ENCODE measurements at regions not wholly inside any gene's neighbourhood (a gene's known extent, or its start where the extent isn't known, plus 50 kb on each side); places are given as distances from the start of the nearest gene placed in this dataset.

GRCh38 chr4:176902710-176903323 is 110.1 kb upstream of the VEGFC start:
- ATAC-seq, result peak in 1 of 3 donors; percentile 25
- no peaks in the 10 kb centered on the region for H3K27me3 ChIP-seq (ENCODE audit: control insufficient read depth, insufficient read depth, low read length)
- Mint-ChIP-seq H3K4me3 (no peak overlapping the region), H3K9me3 (peaks cover 3% of the 10 kb centered on the region in 2 donors), H3K36me3 (no peaks in the 10 kb centered on the region), H3K27me3 (ENCODE audit: low read depth in 2 of 2) (no peaks in the 10 kb centered on the region), H3K4me1 (no peaks in the 10 kb centered on the region), H3K27ac (no peak overlapping the region)
- H3K9me3 ChIP-seq (ENCODE audit: control insufficient read depth, insufficient read depth, low read length), result no peaks in the 10 kb centered on the region
- no peak for DNase-seq
- H3K4me3 ChIP-seq (ENCODE audit: low read length), result no peak overlapping the region
- H3K27ac ChIP-seq (ENCODE audit: low read length), result no peak overlapping the region
- H3K4me1 ChIP-seq (ENCODE audit: control insufficient read depth, insufficient read depth, low read length), result no peaks in the 10 kb centered on the region
- TF ChIP-seq CTCF (IDR thresholded peaks at IDR 0.05), result no peak
- H3K36me3 ChIP-seq (ENCODE audit: control insufficient read depth, insufficient read depth, low read length), result no peaks in the 10 kb centered on the region
- WGBS (ENCODE audit: insufficient coverage), result 66% methylated on average over 4 of the region's 5 CpGs
- intact Hi-C loops (cut with micrococcal nuclease), result no loop called here

- H3K4me1 ChIP-seq (ENCODE audit: control insufficient read depth, insufficient read depth, low read length), result no peaks in the 10 kb centered on the region
- DNase-seq (no peak), ATAC-seq (no peak)
- peaks cover 3% of the 10 kb centered on the region for H3K36me3 Mint-ChIP-seq
- H3K9me3 Mint-ChIP-seq, result peaks cover 0 to under 1% of the 10 kb centered on the region in 2 donors
- H3K4me3 Mint-ChIP-seq, result no peak overlapping the region
- no peak overlapping the region for H3K4me3 ChIP-seq (ENCODE audit: low read length)
- no peak overlapping the region for H3K27ac ChIP-seq (ENCODE audit: low read length)
- H3K27me3 Mint-ChIP-seq (ENCODE audit: low read depth in 2 of 2), result no peaks in the 10 kb centered on the region
- H3K27me3 ChIP-seq (ENCODE audit: control insufficient read depth, insufficient read depth, low read length), result no peaks in the 10 kb centered on the region
- intact Hi-C loops (cut with micrococcal nuclease), result no loop called here
- H3K4me1 Mint-ChIP-seq, result no peaks in the 10 kb centered on the region
- WGBS (ENCODE audit: insufficient coverage), result 71% methylated on average over 7 of the region's 7 CpGs
- H3K27ac Mint-ChIP-seq, result no peak overlapping the region
- H3K36me3 ChIP-seq (ENCODE audit: control insufficient read depth, insufficient read depth, low read length), result no peaks in the 10 kb centered on the region
- H3K9me3 ChIP-seq (ENCODE audit: control insufficient read depth, insufficient read depth, low read length), result peaks cover 14% of the 10 kb centered on the region
- TF ChIP-seq CTCF (IDR thresholded peaks at IDR 0.05), result no peak
These were observed 114.0 kb upstream of the VEGFC start for GRCh38 chr4:176906709-176907108.

GRCh38 chr4:176910646-176911045 is 117.9 kb upstream of the VEGFC start:
- 92% methylated on average over 2 of the region's 2 CpGs for WGBS (ENCODE audit: insufficient coverage)
- ATAC-seq (no peak), DNase-seq (no peak)
- Histone ChIP-seq H3K36me3 (ENCODE audit: control insufficient read depth, insufficient read depth, low read length) (no peaks in the 10 kb centered on the region), H3K9me3 (ENCODE audit: control insufficient read depth, insufficient read depth, low read length) (peaks cover 14% of the 10 kb centered on the region), H3K27ac (ENCODE audit: low read length) (no peak overlapping the region), H3K4me1 (ENCODE audit: control insufficient read depth, insufficient read depth, low read length) (no peaks in the 10 kb centered on the region), H3K4me3 (ENCODE audit: low read length) (no peak overlapping the region), H3K27me3 (ENCODE audit: control insufficient read depth, insufficient read depth, low read length) (no peaks in the 10 kb centered on the region)
- Mint-ChIP-seq H3K4me1 (no peaks in the 10 kb centered on the region), H3K36me3 (peaks cover 7% of the 10 kb centered on the region), H3K27me3 (ENCODE audit: low read depth in 2 of 2) (no peaks in the 10 kb centered on the region), H3K9me3 (peaks cover 15 to 17% of the 10 kb centered on the region in 2 donors), H3K27ac (no peak overlapping the region), H3K4me3 (no peak overlapping the region)
- intact Hi-C loops (cut with micrococcal nuclease), result no loop called here
- no peak for TF ChIP-seq CTCF (IDR thresholded peaks at IDR 0.05)

- Mint-ChIP-seq H3K36me3 (no peaks in the 10 kb centered on the region), H3K4me1 (no peaks in the 10 kb centered on the region), H3K9me3 (peaks cover 4 to 9% of the 10 kb centered on the region in 2 donors), H3K27ac (no peak overlapping the region), H3K4me3 (no peak overlapping the region), H3K27me3 (ENCODE audit: low read depth in 2 of 2) (no peaks in the 10 kb centered on the region)
- ATAC-seq (no peak), DNase-seq (no peak)
- Histone ChIP-seq H3K36me3 (ENCODE audit: control insufficient read depth, insufficient read depth, low read length) (no peaks in the 10 kb centered on the region), H3K27ac (ENCODE audit: low read length) (no peak overlapping the region), H3K27me3 (ENCODE audit: control insufficient read depth, insufficient read depth, low read length) (no peaks in the 10 kb centered on the region), H3K4me1 (ENCODE audit: control insufficient read depth, insufficient read depth, low read length) (no peaks in the 10 kb centered on the region), H3K9me3 (ENCODE audit: control insufficient read depth, insufficient read depth, low read length) (no peaks in the 10 kb centered on the region), H3K4me3 (ENCODE audit: low read length) (no peak overlapping the region)
- TF ChIP-seq CTCF (IDR thresholded peaks at IDR 0.05), result no peak
- 90% methylated on average over 2 of the region's 2 CpGs for WGBS (ENCODE audit: insufficient coverage)
- intact Hi-C loops (cut with micrococcal nuclease), result no loop called here
These were observed 126.9 kb upstream of the VEGFC start for GRCh38 chr4:176919631-176920030.

Measured in natural killer cell (primary cell).